AG08395 (cell line): ENCODE measurements at regions not wholly inside any gene's neighbourhood (a gene's known extent, or its start where the extent isn't known, plus 50 kb on each side); places are given as distances from the start of the nearest gene placed in this dataset.
"Not testable (repeated sequence)": the region's sequence is repeated elsewhere in the genome, so short reads cannot be mapped to it uniquely, and the experiment has no call there.

ENCODE experiments used
- DNase-seq: peaks from one replicate; pipeline ENCODE4 v3.0.0; 2012; ENCODE audit warnings: mixed read lengths, low spot score

DNA sequence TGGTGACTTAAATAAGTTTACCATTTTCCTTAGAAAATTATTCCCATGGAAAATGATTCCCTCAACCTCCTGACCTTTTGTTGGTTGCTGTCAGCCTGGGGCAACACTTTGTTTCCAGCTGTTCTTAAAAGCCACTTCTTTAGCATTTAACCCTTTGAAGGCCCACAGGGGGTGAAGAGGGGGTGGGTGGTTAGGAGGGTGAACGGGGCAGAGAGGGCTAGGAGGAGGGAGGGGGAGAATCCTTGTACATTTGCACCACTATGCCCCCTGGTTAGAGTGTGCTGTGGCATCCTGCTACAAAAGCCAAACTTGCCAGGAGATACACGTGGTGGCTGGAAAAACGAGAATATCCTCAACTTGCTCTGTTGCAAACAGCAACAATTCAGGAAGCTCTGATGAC is 273.2 kb upstream of the RGMA start:
- no peak for DNase-seq

GRCh38 chr15:93361703-93362102 is 272.7 kb upstream of the RGMA start:
- no peak for DNase-seq

DNA sequence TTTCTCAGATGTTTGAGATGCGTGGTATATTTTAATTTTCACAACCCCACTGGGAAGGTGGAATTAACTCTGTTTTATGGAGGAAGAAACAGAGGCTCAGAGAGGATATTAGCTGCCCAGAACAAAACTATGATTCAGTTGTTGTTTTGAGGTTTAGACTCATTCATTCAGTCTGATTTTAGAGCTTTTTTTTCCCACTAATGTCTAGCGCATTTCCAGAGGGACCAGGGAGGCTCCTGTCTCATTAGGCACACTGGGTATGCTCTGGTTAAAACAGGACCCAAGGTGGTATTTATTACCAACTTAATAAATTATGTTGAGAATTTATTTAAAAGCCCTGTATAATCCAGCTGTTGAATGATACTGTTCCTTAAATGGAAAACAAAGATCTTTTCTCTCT is 272.0 kb upstream of the RGMA start:
- DNase-seq, result no peak

GRCh38 chr15:93360318-93360717 is 271.3 kb upstream of the RGMA start:
- DNase-seq, result no peak

DNA sequence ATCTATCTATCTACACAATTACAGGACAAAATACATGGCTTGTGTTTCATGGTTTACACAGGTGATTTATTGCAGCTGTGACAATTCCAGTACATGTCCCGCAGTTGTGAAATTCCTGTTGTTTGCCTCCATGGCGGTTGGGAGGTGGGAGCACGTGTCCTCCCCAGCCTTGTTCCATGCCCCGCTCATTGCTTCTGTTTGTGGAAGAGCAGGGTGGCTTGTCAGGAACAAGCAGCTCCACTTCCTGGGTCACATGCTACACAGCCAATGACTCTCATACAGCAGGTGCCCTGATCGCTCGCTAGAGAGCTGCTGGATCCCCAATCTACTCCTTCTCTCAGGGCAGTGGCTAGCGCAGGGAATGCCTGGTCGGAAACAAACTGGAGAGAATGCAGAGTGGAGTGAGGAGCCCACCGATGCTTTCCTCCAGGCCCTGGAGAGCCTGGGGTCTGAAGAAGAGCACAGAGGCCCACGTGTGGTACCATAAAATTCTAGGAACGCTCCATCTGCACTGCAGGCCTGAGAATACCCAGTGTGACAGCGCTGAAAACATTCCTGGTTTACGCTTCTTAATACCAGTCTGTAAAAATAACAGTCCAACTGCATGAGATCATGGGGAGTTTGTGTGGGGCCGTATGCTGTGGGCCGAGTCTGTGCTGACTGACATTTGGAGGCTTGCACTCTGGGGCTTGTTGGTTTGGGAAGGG is 270.6 kb upstream of the RGMA start:
- DNase-seq, result no peak

DNA sequence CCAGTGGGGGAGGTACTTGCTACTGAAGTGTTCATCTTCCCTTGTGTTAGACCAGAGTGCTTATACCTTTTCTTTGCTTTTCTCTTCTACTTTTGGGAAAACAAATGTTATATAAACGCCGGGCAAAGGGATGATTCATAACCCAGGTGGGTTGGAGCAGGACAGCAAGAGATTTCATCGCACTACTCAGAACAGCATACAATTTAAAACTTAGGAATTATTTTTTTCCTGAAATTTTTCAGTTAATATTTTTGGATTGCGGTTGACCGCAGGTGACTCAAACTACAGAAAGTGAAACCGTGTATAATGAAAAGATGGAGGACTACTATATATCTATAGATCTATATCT is 270.0 kb upstream of the RGMA start:
- DNase-seq, result no peak

GRCh38 chr15:93358166-93359059 is 269.4 kb upstream of the RGMA start:
- no peak for DNase-seq

DNA sequence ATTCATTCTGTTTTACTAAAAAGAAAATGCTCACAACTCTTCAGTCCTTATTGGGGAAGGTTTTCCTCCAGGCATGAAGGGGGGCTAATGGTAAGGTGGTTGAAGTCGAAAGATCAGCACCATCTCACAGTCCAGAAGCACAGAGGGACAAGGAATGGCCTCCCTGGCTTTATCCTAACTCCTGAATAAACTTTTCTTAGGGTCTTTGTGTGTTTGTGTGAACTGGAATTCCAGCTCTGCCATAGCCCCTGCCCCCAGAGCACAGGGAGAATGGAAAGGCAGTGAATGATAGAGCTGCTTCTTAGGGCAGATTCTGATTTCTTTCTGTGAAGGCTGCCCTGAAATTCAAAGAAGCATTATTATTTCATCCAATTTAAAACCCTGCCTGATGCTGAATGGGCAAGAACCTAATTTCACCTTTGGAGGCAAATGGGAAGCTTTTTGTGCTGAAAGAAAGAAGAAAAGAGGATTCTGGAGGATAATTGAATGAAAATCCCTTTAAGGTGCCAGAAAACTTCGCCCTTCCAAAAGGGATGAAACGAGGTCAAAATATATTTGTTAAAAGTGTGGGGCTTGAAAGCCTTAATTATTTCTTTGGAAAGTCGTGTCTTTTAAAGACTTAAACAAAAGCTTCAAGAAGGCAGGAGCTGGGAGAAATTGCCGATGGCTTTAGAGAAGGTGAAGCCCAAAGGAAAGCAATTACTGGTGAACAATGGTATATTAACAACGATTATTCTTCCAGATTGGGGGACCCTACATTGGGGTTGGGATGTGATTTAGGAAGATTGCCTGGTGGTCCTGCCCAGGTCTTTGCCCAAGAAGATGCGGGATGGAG is 259.9 kb upstream of the RGMA start:
- no peak for DNase-seq

GRCh38 chr15:93347986-93348385 is 259.0 kb upstream of the RGMA start:
- DNase-seq, result no peak

DNA sequence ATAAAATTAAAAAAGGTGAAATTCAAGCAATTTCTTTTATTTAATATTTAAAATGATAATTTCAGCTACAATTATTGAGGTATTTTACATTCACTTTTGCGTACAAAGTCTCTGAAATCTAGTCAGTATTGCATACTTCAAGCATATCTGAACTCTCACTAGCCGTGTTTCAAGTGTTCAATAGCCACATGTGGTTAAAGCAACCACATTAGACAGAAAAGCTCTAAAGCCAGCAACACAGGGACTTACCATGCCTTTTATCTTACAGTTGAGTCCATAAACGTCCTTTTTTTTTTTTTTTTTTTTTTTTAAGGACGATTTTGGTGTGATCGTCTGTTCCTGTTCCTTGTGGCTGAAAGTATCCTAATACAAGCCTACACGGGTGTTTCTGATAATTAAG is 257.0 kb upstream of the RGMA start:
- no peak for DNase-seq

GRCh38 chr15:93343402-93343801 is 254.4 kb upstream of the RGMA start:
- DNase-seq, result not testable (repeated sequence)

DNA sequence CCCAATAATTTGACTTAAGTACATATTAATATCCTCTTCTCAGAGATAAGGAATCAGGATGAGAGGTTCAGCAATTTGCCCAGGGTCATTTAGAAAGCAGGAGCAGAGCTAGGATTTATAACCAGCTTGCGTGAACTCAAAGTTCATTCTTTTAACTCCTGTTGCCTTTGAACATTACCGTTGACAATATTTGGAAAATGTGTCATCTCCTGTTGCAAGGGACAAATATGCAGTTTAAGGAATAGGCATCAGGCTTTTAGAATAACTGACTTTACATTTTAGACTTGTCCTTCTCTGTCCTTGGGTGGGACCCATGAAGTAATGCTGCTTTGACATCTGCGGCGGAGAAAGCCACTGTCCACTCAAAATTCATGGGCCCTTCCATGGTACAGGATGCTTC is 252.2 kb upstream of the RGMA start:
- DNase-seq, result no peak

- DNase-seq, result no peak
Measured at GRCh38 chr15:93340406-93340805, 251.4 kb upstream of the RGMA start.

DNA sequence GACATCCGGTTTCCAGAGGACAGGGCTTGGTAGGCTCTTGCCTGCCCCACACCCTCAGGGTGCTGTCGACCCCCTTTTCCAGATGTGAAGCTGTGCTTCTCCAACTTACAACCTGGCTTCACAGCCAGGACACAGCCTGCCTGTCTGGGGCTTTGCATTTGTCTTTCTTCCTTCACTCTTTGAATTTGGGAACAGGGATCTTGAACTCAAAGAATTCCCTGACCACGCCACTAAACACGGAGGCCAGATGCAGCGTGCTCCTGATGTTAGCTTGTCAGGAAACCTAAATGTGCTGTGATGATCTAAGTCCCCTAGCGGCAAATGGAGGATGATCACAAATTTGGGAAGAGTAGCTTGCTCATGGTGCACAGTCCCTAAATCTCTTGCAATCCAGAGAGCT is 244.8 kb upstream of the RGMA start:
- DNase-seq, result no peak

DNA sequence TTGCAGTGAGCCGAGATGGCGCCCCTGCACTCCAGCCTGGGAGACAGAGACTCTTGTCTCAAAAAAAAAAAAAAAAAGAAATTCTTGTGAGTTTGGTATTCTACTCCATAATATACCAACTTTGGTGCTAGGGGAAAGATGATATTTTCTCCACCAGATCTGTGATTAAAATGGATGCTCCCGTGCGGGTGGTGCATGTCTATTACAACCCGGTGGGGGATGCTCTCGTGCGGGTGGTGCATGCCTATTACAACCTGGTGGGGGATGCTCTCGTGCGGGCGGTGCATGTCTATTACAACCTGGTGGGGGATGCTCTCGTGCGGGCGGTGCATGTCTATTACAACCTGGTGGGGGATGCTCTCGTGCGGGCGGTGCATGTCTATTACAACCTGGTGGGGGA is 244.1 kb upstream of the RGMA start:
- DNase-seq, result not testable (repeated sequence)

- no peak for DNase-seq
Measured at GRCh38 chr15:93332168-93332553, 243.2 kb upstream of the RGMA start.

DNA sequence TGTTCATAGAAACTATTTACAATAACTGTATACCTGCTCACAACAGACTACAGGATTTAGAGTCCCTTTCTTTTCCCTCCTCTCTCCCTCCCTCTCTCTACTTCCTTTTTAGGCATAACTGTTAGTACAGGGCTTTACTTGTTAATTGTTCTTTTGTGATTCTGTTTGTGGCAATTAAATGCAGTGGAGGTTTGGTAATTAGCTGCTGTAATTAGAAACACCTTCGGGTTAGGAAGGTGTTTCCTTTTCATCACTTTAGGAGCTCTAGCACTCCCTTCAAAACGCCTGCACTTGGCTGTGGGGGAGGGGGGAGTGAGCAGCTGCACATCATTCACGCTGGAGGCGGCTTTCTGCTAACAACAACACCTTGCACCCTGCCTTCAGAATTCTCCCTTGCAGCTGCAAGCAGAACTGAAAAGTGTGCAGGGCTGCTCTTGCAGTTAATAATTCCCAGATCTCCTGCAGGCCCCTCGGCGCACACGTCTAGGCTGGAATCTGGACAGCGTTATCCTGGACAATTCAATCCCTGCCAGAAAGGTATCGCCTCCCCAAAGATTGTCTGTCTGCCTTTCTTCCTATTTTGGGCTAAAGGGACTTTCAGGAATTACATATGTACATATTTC is 242.6 kb upstream of the RGMA start:
- DNase-seq, result no peak

DNA sequence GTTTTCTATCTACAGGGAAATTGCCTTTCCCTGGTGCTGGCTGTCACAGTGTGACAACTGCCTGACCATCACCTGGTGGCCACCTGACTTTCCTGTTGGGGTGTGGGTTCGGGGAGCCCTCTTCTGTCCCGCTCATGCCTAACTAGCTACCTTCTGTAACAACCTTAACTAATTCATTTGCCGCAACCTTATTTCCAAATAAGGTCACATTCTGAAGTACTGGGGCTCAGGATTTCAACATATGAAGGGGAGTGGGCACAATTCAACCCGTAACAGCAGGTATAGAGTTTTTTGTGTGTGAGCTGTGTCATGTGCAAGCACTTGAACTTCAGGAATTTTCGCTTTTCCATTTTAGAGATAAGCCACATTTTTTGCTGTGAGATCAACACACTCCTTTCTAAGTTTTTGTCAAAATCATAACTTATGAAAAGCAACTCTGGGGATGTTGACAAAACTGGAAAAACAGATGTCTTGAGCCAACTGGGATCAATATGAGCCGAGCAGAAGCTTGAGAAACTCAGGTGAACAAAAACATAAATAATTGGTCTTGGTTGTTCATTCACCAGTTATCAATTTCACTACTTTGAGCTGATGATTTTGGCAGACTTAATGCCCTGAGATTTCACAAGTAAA is 242.0 kb upstream of the RGMA start:
- DNase-seq, result no peak

- no peak for DNase-seq
Measured at GRCh38 chr15:93327364-93327763, 238.4 kb upstream of the RGMA start.

GRCh38 chr15:93324186-93324975 is 235.4 kb upstream of the RGMA start:
- DNase-seq, result no peak

- no peak for DNase-seq
Measured at GRCh38 chr15:93321881-93322282, 232.9 kb upstream of the RGMA start.
